Thyroid gland (tissue), 4 donors: ENCODE measurements at regions not wholly inside any gene's neighbourhood (a gene's known extent, or its start where the extent isn't known, plus 50 kb on each side); places are given as distances from the start of the nearest gene placed in this dataset.
"Not testable (repeated sequence)": the region's sequence is repeated elsewhere in the genome, so short reads cannot be mapped to it uniquely, and the experiment has no call there.

Source experiments
- POLR2A ChIP-seq, 2 donors: fragments of 450-650 bp; IDR thresholded peaks; one replicate each; pipeline ENCODE4 v1.6.1; 2017; ENCODE audit warnings: antibody characterized with exemption in 2 of 2, mild to moderate bottlenecking in 2 of 2, moderate library complexity in 1 of 2
- TF ChIP-seq, protein P1 (sequence below), 6 experiments: fragments of 200-600 bp in 3 of 6; fragments of 450-650 bp in 3 of 6; sonication (generic) in 3 of 6; IDR thresholded peaks; one replicate each; pipeline ENCODE4 v1.5.1; 2016 to 2019; ENCODE audit warnings: antibody characterized with exemption in 6 of 6, mild to moderate bottlenecking in 2 of 6, inconsistent platforms in 1 of 6, moderate library complexity in 1 of 6

DNA sequence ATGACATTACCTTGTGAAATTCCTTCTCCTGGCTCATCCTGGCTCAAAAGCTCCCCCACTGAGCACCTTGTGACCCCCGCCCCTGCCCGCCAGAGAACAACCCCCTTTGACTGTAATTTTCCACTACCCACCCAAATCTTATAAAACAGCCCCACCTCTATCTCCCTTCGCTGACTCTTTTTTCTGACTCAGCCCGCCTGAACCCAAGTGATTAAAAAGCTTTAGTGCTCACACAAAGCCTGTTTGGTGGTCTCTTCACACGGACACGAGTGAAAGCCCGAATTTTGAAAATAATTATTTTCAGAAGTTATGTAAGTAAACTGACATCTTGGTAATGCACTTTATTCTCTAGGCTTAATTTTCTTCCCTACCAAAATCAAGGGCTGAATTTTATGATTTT lies 1305.9 kb upstream of the NRXN1 start:
- TF ChIP-seq, protein P1, sequence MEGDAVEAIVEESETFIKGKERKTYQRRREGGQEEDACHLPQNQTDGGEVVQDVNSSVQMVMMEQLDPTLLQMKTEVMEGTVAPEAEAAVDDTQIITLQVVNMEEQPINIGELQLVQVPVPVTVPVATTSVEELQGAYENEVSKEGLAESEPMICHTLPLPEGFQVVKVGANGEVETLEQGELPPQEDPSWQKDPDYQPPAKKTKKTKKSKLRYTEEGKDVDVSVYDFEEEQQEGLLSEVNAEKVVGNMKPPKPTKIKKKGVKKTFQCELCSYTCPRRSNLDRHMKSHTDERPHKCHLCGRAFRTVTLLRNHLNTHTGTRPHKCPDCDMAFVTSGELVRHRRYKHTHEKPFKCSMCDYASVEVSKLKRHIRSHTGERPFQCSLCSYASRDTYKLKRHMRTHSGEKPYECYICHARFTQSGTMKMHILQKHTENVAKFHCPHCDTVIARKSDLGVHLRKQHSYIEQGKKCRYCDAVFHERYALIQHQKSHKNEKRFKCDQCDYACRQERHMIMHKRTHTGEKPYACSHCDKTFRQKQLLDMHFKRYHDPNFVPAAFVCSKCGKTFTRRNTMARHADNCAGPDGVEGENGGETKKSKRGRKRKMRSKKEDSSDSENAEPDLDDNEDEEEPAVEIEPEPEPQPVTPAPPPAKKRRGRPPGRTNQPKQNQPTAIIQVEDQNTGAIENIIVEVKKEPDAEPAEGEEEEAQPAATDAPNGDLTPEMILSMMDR (IDR thresholded peaks at IDR 0.05): not testable (repeated sequence)
- TF ChIP-seq POLR2A (IDR thresholded peaks at IDR 0.05): not testable (repeated sequence)
